ENCODE measurements at regions not wholly inside any gene's neighbourhood (a gene's known extent, or its start where the extent isn't known, plus 50 kb on each side); places are given as distances from the start of the nearest gene placed in this dataset.

GRCh38 chr9:107635101-107635802, 145.7 kb upstream of the KLF4 start:
- H3K4me2 ChIP-seq, result no peak overlapping the region
- no peak for TF ChIP-seq EZH2 (IDR thresholded peaks at IDR 0.05; ENCODE audit: borderline replicate concordance)
- no peak for TF ChIP-seq CTCF (IDR thresholded peaks at IDR 0.05; ENCODE audit: poor library complexity)
- no peak for TF ChIP-seq EZH2phosphoT487 (IDR thresholded peaks at IDR 0.05; ENCODE audit: low read depth, severe bottlenecking, unreplicated experiment)
- DNase-seq (ENCODE audit: low spot score), result no peak
- WGBS (ENCODE audit: low lambda C conversion rate, missing lambda C conversion rate), result 79% methylated on average over 7 of the region's 7 CpGs
- H3K79me2 ChIP-seq, result no peaks in the 10 kb centered on the region
- no peaks in the 10 kb centered on the region for H3K27me3 ChIP-seq
- H3K27ac ChIP-seq, result no peak overlapping the region
- H3K4me3 ChIP-seq, result no peak overlapping the region
- no peaks in the 10 kb centered on the region for H3K9me3 ChIP-seq (ENCODE audit: low read depth)
- H3K9me2 ChIP-seq (replicated peaks; ENCODE audit: insufficient read depth), result no peaks in the 10 kb centered on the region
- H3K36me3 ChIP-seq (replicated peaks; ENCODE audit: insufficient read depth, low read depth), result no peaks in the 10 kb centered on the region
- no peaks in the 10 kb centered on the region for H4K20me1 ChIP-seq (ENCODE audit: insufficient read depth, poor library complexity, severe bottlenecking)
- H3K4me1 ChIP-seq (ENCODE audit: insufficient read depth), result peaks cover 30% of the 10 kb centered on the region
- no peak overlapping the region for H2AFZ ChIP-seq

- peaks cover 19% of the 10 kb centered on the region for H3K4me1 ChIP-seq (ENCODE audit: insufficient read depth)
- WGBS (ENCODE audit: low lambda C conversion rate, missing lambda C conversion rate), result 38% methylated on average over 5 of the region's 5 CpGs
- DNase-seq (ENCODE audit: low spot score), result no peak
- no peaks in the 10 kb centered on the region for H3K36me3 ChIP-seq (replicated peaks; ENCODE audit: insufficient read depth, low read depth)
- H3K9me2 ChIP-seq (replicated peaks; ENCODE audit: insufficient read depth), result no peaks in the 10 kb centered on the region
- no peak overlapping the region for H2AFZ ChIP-seq
- H3K4me2 ChIP-seq, result peak overlapping the region; percentile 6
- no peak overlapping the region for H3K27ac ChIP-seq
- H4K20me1 ChIP-seq (ENCODE audit: insufficient read depth, poor library complexity, severe bottlenecking), result no peaks in the 10 kb centered on the region
- no peak overlapping the region for H3K4me3 ChIP-seq
- H3K79me2 ChIP-seq, result no peaks in the 10 kb centered on the region
- no peaks in the 10 kb centered on the region for H3K27me3 ChIP-seq
- no peaks in the 10 kb centered on the region for H3K9me3 ChIP-seq (ENCODE audit: low read depth)
- no peak for TF ChIP-seq EZH2phosphoT487 (IDR thresholded peaks at IDR 0.05; ENCODE audit: low read depth, severe bottlenecking, unreplicated experiment)
- no peak for TF ChIP-seq EZH2 (IDR thresholded peaks at IDR 0.05; ENCODE audit: borderline replicate concordance)
- no peak for TF ChIP-seq CTCF (IDR thresholded peaks at IDR 0.05; ENCODE audit: poor library complexity)
Measured at GRCh38 chr9:107633406-107633805, 143.8 kb upstream of the KLF4 start.

GRCh38 chr9:107632661-107633060, 143.1 kb upstream of the KLF4 start:
- H3K4me1 ChIP-seq (ENCODE audit: insufficient read depth), result peaks cover 19% of the 10 kb centered on the region
- whole genome bisulfite sequencing (ENCODE audit: low lambda C conversion rate, missing lambda C conversion rate), result 75% methylated on average over 4 of the region's 4 CpGs
- no peak overlapping the region for H2AFZ ChIP-seq

More at GRCh38 chr9:107632661-107633060, 143.1 kb upstream of the KLF4 start:
- DNase-seq (ENCODE audit: low spot score), result no peak
- no peaks in the 10 kb centered on the region for H3K79me2 ChIP-seq
- H3K4me2 ChIP-seq, result no peak overlapping the region
- no peak for TF ChIP-seq EZH2 (IDR thresholded peaks at IDR 0.05; ENCODE audit: borderline replicate concordance)
- no peak for TF ChIP-seq CTCF (IDR thresholded peaks at IDR 0.05; ENCODE audit: poor library complexity)
- TF ChIP-seq EZH2phosphoT487 (IDR thresholded peaks at IDR 0.05; ENCODE audit: low read depth, severe bottlenecking, unreplicated experiment), result no peak
- H3K9me3 ChIP-seq (ENCODE audit: low read depth), result no peaks in the 10 kb centered on the region
- H3K27ac ChIP-seq, result peak overlapping the region; percentile 46
- no peak overlapping the region for H3K4me3 ChIP-seq
- H4K20me1 ChIP-seq (ENCODE audit: insufficient read depth, poor library complexity, severe bottlenecking), result no peaks in the 10 kb centered on the region
- no peaks in the 10 kb centered on the region for H3K36me3 ChIP-seq (replicated peaks; ENCODE audit: insufficient read depth, low read depth)
- no peaks in the 10 kb centered on the region for H3K27me3 ChIP-seq
- no peaks in the 10 kb centered on the region for H3K9me2 ChIP-seq (replicated peaks; ENCODE audit: insufficient read depth)
